Muscle of back (tissue), 3 donors: ENCODE measurements at regions not wholly inside any gene's neighbourhood (a gene's known extent, or its start where the extent isn't known, plus 50 kb on each side); places are given as distances from the start of the nearest gene placed in this dataset.

Experiments
- DNase-seq, 3 donors: peaks; one replicate each; pipeline versions ENCODE4 v3.0.0 to v3.0.0-alpha.2; 2013

- DNase-seq: no peak
These were observed 81.6 kb upstream of the PMEPA1 start for GRCh38 chr20:57791178-57791962.

GRCh38 chr20:57790176-57790575 is 80.4 kb upstream of the PMEPA1 start:
- DNase-seq: no peak

GRCh38 chr20:57788936-57789613 is 79.3 kb upstream of the PMEPA1 start:
- DNase-seq: no peak

GRCh38 chr20:57787990-57788781 is 78.4 kb upstream of the PMEPA1 start:
- DNase-seq: no peak

GRCh38 chr20:57787151-57787989 is 77.6 kb upstream of the PMEPA1 start:
- DNase-seq: no peak

GRCh38 chr20:57786304-57786932 is 76.6 kb upstream of the PMEPA1 start:
- no peak for DNase-seq

- DNase-seq: no peak
These were observed 75.9 kb upstream of the PMEPA1 start for GRCh38 chr20:57785720-57786119.

- no peak for DNase-seq
These were observed 75.2 kb upstream of the PMEPA1 start for GRCh38 chr20:57785061-57785460.

- no peak for DNase-seq
These were observed 74.4 kb upstream of the PMEPA1 start for GRCh38 chr20:57783956-57784837.

GRCh38 chr20:57783196-57783595 is 73.4 kb upstream of the PMEPA1 start:
- DNase-seq: no peak

GRCh38 chr20:57782631-57783041 is 72.8 kb upstream of the PMEPA1 start:
- no peak for DNase-seq

GRCh38 chr20:57781901-57782300 is 72.1 kb upstream of the PMEPA1 start:
- DNase-seq: no peak

GRCh38 chr20:57780906-57781305 is 71.1 kb upstream of the PMEPA1 start:
- no peak for DNase-seq

- no peak for DNase-seq
These were observed 70.6 kb upstream of the PMEPA1 start for GRCh38 chr20:57780398-57780797.

- DNase-seq: no peak
These were observed 69.7 kb upstream of the PMEPA1 start for GRCh38 chr20:57779401-57780003.

- no peak for DNase-seq
These were observed 68.1 kb upstream of the PMEPA1 start for GRCh38 chr20:57777911-57778310.

GRCh38 chr20:57774951-57775350 is 65.1 kb upstream of the PMEPA1 start:
- DNase-seq: no peak

- no peak for DNase-seq
These were observed 64.5 kb upstream of the PMEPA1 start for GRCh38 chr20:57774111-57774880.
